HG02763 (cell line): ENCODE measurements at regions not wholly inside any gene's neighbourhood (a gene's known extent, or its start where the extent isn't known, plus 50 kb on each side); places are given as distances from the start of the nearest gene placed in this dataset.

Source experiments
- ATAC-seq: cut with Tn5 transposase; IDR thresholded peaks from one replicate; pipeline ENCODE4 v1.9.1; 2021; ENCODE audit warnings: mild to moderate bottlenecking, moderate library complexity; ENCODE audit not compliant: unreplicated experiment

GRCh38 chr1:98386675-98387440, 274.7 kb upstream of the SNX7 start:
- ATAC-seq, result no peak

- no peak for ATAC-seq
These were observed 275.9 kb upstream of the SNX7 start for GRCh38 chr1:98385652-98386051.

GRCh38 chr1:98384461-98385141, 276.9 kb upstream of the SNX7 start:
- ATAC-seq, result no peak

GRCh38 chr1:98382986-98383740, 278.4 kb upstream of the SNX7 start:
- ATAC-seq, result no peak

- no peak for ATAC-seq
These were observed 278.9 kb upstream of the SNX7 start for GRCh38 chr1:98382586-98382985.

GRCh38 chr1:98374098-98374497, 287.4 kb upstream of the SNX7 start:
- ATAC-seq, result no peak

GRCh38 chr1:98373056-98373455, 288.5 kb upstream of the SNX7 start:
- no peak for ATAC-seq

GRCh38 chr1:98371764-98372163, 289.8 kb upstream of the SNX7 start:
- ATAC-seq, result no peak

- ATAC-seq, result no peak
These were observed 292.1 kb upstream of the SNX7 start for GRCh38 chr1:98369463-98369862.

GRCh38 chr1:98368995-98369394, 292.5 kb upstream of the SNX7 start:
- no peak for ATAC-seq

GRCh38 chr1:98367426-98367825, 294.1 kb upstream of the SNX7 start:
- no peak for ATAC-seq

- ATAC-seq, result no peak
These were observed 295.2 kb upstream of the SNX7 start for GRCh38 chr1:98366343-98366742.

GRCh38 chr1:98364544-98364943, 297.0 kb upstream of the SNX7 start:
- no peak for ATAC-seq

GRCh38 chr1:98360864-98361263, 300.7 kb upstream of the SNX7 start:
- no peak for ATAC-seq

GRCh38 chr1:98355656-98356383, 305.7 kb upstream of the SNX7 start:
- no peak for ATAC-seq

- no peak for ATAC-seq
These were observed 309.1 kb upstream of the SNX7 start for GRCh38 chr1:98352378-98352777.

- no peak for ATAC-seq
These were observed 310.0 kb upstream of the SNX7 start for GRCh38 chr1:98351561-98351960.

- no peak for ATAC-seq
These were observed 316.1 kb upstream of the SNX7 start for GRCh38 chr1:98345417-98345816.

GRCh38 chr1:98344731-98345130, 316.8 kb upstream of the SNX7 start:
- ATAC-seq, result no peak

- ATAC-seq, result no peak
These were observed 319.0 kb upstream of the SNX7 start for GRCh38 chr1:98342566-98342965.

- ATAC-seq, result no peak
These were observed 321.0 kb upstream of the SNX7 start for GRCh38 chr1:98340511-98340910.
